GM21390 (cell line): ENCODE measurements at regions not wholly inside any gene's neighbourhood (a gene's known extent, or its start where the extent isn't known, plus 50 kb on each side); places are given as distances from the start of the nearest gene placed in this dataset.
"Not testable (repeated sequence)": the region's sequence is repeated elsewhere in the genome, so short reads cannot be mapped to it uniquely, and the experiment has no call there.

Source experiments
- ATAC-seq: cut with Tn5 transposase; IDR thresholded peaks from one replicate; pipeline ENCODE4 v1.9.1; 2021; ENCODE audit not compliant: unreplicated experiment

GRCh38 chr9:33734941-33735835 is 60.2 kb upstream of the PRSS3 start:
- not testable (repeated sequence) for ATAC-seq

- no peak for ATAC-seq
Observed at GRCh38 chr9:33737811-33738606, 57.4 kb upstream of the PRSS3 start.

GRCh38 chr9:33739398-33739797 is 56.0 kb upstream of the PRSS3 start:
- no peak for ATAC-seq

- no peak for ATAC-seq
Observed at GRCh38 chr9:33740075-33740474, 55.3 kb upstream of the PRSS3 start.

GRCh38 chr9:33740958-33741357 is 54.4 kb upstream of the PRSS3 start:
- ATAC-seq, result not testable (repeated sequence)

- no peak for ATAC-seq
Observed at GRCh38 chr9:33742051-33742450, 53.3 kb upstream of the PRSS3 start.

- ATAC-seq, result no peak
Observed at GRCh38 chr9:33742519-33742918, 52.8 kb upstream of the PRSS3 start.
